IPS DF 6.9 (cell line): ENCODE measurements at regions not wholly inside any gene's neighbourhood (a gene's known extent, or its start where the extent isn't known, plus 50 kb on each side); places are given as distances from the start of the nearest gene placed in this dataset.
A peak's percentile ranks its signal among the peaks of the same experiment; 100 is the strongest.

ENCODE experiments used
- DNase-seq: peaks from one replicate; pipeline ENCODE4 v3.0.0-alpha.2; 2013; ENCODE audit warnings: low read depth, low spot score
- H3K27ac ChIP-seq: one replicate; pipeline ENCODE4 v1.5.1; 2013; ENCODE audit warnings: low read length, control low read depth
- H3K27me3 ChIP-seq: 2 replicates; pipeline ENCODE4 v1.6.1; 2013; ENCODE audit warnings: mild to moderate bottlenecking, low read length; ENCODE audit not compliant: control insufficient read depth, insufficient read depth
- H3K36me3 ChIP-seq: 2 replicates; pipeline ENCODE4 v1.6.1; 2013; ENCODE audit warnings: low read length; ENCODE audit not compliant: control insufficient read depth, insufficient read depth
- H3K4me1 ChIP-seq: 2 replicates; pipeline ENCODE4 v1.6.1; 2013; ENCODE audit warnings: low read length; ENCODE audit not compliant: control insufficient read depth, insufficient read depth
- H3K4me3 ChIP-seq: 2 replicates; pipeline ENCODE4 v1.5.1; 2013; ENCODE audit warnings: mild to moderate bottlenecking, low read length
- H3K9me3 ChIP-seq: 2 replicates; pipeline ENCODE4 v1.6.1; 2013; ENCODE audit warnings: low read length, inconsistent platforms; ENCODE audit not compliant: control insufficient read depth, insufficient read depth
- WGBS: extraction: QIAGEN DNeasy Blood & Tissue Kit; methylation state at CpG from one replicate; pipeline ENCODE4 v1.1.7; 2013; ENCODE audit warnings: mixed read lengths, missing lambda C conversion rate; ENCODE audit not compliant: insufficient read length, insufficient coverage; 5-methylcytosine and 5-hydroxymethylcytosine counted together

DNA sequence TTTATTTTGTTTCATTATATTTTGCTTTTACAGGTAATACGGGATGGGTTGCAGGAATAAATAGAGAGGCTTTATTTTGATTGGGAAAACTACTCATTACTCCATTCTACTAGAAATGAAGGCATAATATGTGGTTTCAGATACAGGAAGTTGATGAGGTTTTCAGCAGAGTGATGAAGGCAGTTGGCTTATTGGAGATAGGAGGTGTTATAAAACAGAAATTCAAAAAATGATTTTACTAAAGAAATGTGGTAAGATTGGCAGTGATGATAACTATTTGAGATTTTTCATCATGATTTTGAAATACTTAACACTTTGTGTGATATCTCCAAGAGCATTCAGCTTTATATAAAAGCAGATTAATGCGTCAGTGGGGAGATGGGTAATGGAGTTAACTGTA lies 1445.7 kb upstream of the CADM2 start:
- no CpG with 5 or more reads among the region's 2 CpGs for WGBS

DNA sequence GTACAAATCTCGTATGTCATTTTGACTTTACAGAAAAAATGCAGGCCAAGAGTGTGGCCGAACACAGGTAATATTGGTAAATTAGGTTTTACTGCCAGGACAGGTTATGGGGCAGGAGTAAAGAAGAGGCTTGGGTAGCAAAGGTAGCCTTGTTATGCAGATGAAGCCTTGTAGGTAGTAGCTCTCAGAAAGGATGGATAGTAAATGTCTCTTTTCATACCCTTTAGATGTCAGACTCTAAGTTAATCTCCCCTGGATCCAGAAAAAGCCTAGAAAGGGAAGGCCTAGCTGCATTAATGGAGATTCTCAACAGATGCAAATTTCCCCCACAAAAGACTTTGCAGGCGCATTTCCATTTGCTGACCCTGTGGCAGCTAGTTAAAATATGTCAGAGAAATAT lies 1445.1 kb upstream of the CADM2 start:
- H3K4me1 ChIP-seq: no peaks in the 10 kb centered on the region
- no peak overlapping the region for H3K27ac ChIP-seq

More for the DNA sequence above, 1445.7 kb upstream of the CADM2 start:
- no peaks in the 10 kb centered on the region for H3K4me1 ChIP-seq
- no peaks in the 10 kb centered on the region for H3K27me3 ChIP-seq
- H3K9me3 ChIP-seq: no peaks in the 10 kb centered on the region
- no peak for DNase-seq
- no peak overlapping the region for H3K4me3 ChIP-seq
- H3K36me3 ChIP-seq: no peaks in the 10 kb centered on the region
- H3K27ac ChIP-seq: no peak overlapping the region

DNA sequence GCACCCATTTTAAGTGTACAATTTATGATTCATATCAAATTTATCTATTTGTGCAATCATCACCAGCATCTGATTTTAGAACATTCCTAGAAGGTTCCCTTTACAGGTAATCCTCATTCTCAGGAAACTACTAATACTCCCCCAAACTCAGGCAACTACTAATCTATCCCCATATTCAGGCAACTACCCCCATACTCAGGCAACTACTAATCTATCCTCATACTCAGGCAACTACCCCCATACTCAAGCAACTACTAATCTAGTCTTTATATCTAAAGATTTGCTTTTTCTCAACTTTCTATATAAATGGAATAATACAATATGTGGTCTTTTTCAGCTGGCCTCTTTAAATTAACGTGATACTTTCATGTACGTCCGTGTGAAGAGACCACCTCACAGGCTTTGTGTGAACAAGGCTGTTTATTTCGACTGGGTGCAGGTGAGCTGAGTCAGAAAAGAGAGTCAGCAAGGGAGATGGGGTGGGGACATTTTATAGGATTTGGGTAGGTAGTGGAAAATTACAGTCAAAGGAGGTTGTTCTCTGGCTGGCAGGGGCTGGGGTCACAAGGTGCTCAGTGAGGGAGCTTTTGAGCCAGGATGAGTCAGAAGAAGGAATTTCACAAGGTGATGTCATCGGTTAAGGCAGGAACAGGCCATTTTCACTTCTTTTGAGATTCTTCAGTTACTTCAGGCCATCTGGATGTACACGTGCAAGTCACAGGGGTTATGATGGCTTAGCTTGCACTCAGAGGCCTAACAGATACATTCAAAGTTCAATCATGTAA lies 1444.5 kb upstream of the CADM2 start:
- H3K4me3 ChIP-seq: no peak overlapping the region
- no peaks in the 10 kb centered on the region for H3K9me3 ChIP-seq
- no peak overlapping the region for H3K27ac ChIP-seq
- peak; percentile 29 for DNase-seq
- H3K4me1 ChIP-seq: no peaks in the 10 kb centered on the region
- H3K27me3 ChIP-seq: no peaks in the 10 kb centered on the region
- no CpG with 5 or more reads among the region's 6 CpGs for WGBS
- no peaks in the 10 kb centered on the region for H3K36me3 ChIP-seq

More for the DNA sequence above, 1445.1 kb upstream of the CADM2 start:
- H3K4me3 ChIP-seq: no peak overlapping the region
- no peaks in the 10 kb centered on the region for H3K27me3 ChIP-seq
- no peaks in the 10 kb centered on the region for H3K36me3 ChIP-seq
- no peaks in the 10 kb centered on the region for H3K9me3 ChIP-seq
- WGBS: no CpG with 5 or more reads among the region's 3 CpGs
- no peak for DNase-seq

DNA sequence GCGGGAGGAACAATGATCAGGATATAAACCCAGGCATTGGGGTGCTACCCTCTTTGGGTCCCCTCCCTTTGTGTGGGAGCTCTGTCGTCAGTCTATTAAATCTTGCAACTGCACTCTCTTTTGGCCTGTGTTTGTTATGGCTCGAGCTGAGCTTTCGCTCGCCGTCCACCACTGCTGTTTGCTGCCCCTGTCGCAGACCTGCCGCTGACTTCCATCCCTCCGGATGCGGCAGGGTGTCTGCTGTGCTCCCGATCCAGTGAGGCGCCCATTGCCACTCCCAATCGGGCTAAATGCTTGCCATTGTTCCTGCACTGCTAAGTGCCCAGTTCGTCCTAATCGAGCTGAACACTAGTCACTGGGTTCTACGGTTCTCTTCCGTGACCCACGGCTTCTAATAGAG lies 1443.7 kb upstream of the CADM2 start:
- Histone ChIP-seq H3K4me1 (no peaks in the 10 kb centered on the region), H3K36me3 (no peaks in the 10 kb centered on the region), H3K27ac (no peak overlapping the region), H3K27me3 (no peaks in the 10 kb centered on the region), H3K4me3 (no peak overlapping the region), H3K9me3 (no peaks in the 10 kb centered on the region)
- no CpG with 5 or more reads among the region's 18 CpGs for WGBS
- no peak for DNase-seq

DNA sequence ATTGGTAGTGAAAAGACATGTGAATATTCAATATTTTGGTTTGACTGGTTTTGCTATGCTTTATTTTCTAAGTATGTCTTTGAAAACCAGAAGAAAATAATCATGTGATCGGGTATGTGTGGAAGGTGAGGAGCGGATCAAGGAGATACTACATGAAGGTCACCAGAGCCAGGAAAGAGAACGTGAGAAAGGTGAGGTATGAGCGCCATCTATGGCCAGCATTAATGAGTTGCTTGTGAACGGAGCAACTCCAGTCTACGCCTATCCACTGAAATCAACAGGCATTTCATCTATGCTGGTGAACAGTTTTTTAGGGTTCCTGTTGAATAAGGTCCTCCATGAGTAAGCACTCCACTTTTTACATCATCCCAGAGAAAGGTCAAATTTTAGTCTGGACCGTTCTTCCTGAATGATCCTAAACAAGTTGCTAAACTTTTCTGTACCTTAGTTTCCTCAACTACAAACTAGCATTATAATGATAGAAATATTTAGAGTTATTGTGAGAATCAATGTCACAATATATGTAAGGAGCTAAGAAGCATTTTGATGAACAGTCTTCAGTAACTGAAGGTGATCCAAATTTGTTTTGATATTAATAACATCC lies 1435.2 kb upstream of the CADM2 start:
- DNase-seq: peak; percentile 74
- Histone ChIP-seq H3K4me1 (no peaks in the 10 kb centered on the region), H3K36me3 (no peaks in the 10 kb centered on the region), H3K9me3 (no peaks in the 10 kb centered on the region), H3K4me3 (no peak overlapping the region), H3K27ac (no peak overlapping the region), H3K27me3 (no peaks in the 10 kb centered on the region)
- WGBS: no CpG with 5 or more reads among the region's 7 CpGs

DNA sequence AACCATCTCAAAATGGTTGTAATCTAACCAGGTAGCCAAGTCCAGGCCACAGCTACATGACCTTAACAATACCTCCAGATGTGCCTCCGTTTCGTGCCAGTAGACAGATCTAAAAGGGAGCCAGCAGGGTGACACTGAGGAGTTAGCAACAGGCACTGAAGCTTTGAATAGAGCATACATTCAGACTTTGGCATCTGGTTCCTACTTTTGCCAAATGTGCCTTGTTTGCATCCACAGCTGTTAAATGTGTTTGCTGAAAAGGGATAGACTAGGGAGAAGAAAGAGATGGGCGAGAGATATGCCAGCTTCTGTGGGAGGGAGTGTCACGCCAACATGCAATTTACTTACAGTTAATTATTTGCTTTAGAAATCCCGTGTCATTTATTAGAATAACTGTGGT lies 1433.9 kb upstream of the CADM2 start:
- Histone ChIP-seq H3K4me1 (no peaks in the 10 kb centered on the region), H3K36me3 (no peaks in the 10 kb centered on the region), H3K4me3 (no peak overlapping the region), H3K27me3 (no peaks in the 10 kb centered on the region), H3K27ac (no peak overlapping the region), H3K9me3 (no peaks in the 10 kb centered on the region)
- WGBS: no CpG with 5 or more reads among the region's 5 CpGs
- DNase-seq: no peak

DNA sequence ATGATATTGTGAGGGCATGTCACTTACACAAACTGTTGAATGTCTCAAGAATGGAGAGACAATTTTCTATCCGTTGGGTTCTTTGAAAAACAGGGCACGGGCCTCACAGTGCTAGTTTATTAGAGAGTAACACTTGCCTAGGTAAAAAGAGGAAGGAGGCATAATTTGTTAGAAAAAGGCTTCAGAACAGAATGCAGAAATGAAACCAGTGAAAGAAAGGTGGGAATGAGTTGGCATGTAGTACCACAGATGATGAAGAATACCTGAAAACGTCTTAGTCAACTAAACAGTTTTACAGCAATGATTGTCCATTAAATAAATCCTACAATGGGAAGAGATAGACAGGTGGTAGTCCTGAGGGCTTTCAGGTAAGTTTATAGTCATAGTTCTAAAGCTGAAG lies 1399.7 kb upstream of the CADM2 start:
- Histone ChIP-seq H3K27me3 (no peaks in the 10 kb centered on the region), H3K36me3 (no peaks in the 10 kb centered on the region), H3K27ac (no peak overlapping the region), H3K4me3 (no peak overlapping the region), H3K4me1 (no peaks in the 10 kb centered on the region), H3K9me3 (no peaks in the 10 kb centered on the region)
- no peak for DNase-seq
- no CpG with 5 or more reads among the region's 3 CpGs for WGBS

DNA sequence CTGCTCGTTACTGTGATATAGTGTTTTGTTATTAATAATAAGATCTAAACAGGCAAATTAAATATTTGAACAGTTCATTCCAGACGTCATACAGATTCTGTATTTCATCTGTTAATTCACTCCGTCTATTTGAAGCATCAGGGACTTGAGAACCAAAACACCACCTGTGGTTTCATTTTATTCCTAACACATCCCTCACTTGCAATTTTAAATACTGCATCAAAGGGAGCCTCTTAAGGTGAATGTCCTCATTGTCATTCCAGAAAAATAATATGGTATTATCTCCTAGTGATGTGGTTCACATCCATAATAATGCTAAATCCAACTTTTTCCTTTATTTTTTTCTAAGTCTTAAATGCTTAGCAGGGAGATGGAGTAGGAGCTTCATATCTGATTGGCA lies 1390.9 kb upstream of the CADM2 start:
- H3K36me3 ChIP-seq: no peaks in the 10 kb centered on the region
- no peaks in the 10 kb centered on the region for H3K9me3 ChIP-seq
- DNase-seq: no peak
- H3K27ac ChIP-seq: no peak overlapping the region
- H3K4me1 ChIP-seq: no peaks in the 10 kb centered on the region
- no CpG with 5 or more reads among the region's 3 CpGs for WGBS
- H3K4me3 ChIP-seq: no peak overlapping the region
- no peaks in the 10 kb centered on the region for H3K27me3 ChIP-seq

DNA sequence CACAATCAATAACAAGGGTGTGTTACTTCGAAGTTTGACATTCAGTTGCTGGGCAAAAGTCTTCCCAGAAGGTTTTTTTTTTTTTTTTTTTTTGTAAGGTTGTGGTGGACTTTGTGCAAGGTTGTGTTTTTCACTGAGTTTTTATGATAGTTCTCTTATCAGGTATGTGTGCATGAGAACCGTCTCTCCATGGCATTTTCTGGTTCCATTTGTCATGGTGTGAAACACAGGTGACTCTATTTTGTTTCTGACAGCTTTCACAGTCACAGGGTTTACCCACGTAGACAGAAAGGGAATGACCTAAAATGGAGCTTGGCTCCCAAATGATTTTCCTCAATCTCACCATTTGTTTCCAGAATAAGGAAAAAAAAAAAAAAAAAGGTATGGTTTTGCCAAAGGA lies 1377.2 kb upstream of the CADM2 start:
- no peaks in the 10 kb centered on the region for H3K36me3 ChIP-seq
- no peak for DNase-seq
- no CpG with 5 or more reads among the region's 3 CpGs for WGBS
- no peaks in the 10 kb centered on the region for H3K27me3 ChIP-seq
- no peaks in the 10 kb centered on the region for H3K4me1 ChIP-seq
- H3K4me3 ChIP-seq: no peak overlapping the region
- no peaks in the 10 kb centered on the region for H3K9me3 ChIP-seq
- no peak overlapping the region for H3K27ac ChIP-seq

DNA sequence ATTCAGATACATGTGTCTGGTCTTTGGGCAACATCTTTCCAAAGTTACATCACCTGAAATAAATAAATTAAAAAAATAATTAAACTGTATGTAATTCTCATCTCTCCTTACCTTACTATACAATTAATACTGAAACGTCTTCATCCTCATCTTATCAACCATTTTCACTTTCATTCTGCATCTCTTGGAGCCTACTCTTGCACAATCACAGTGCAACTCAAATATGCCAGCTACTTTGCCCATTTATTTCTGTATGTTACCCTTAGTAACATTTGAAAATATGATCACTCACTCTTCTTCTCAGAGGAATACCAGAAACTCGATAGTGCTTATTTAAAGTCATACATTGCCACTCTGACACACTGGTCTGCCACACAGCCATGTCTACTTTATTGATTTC lies 1357.1 kb upstream of the CADM2 start:
- no peaks in the 10 kb centered on the region for H3K27me3 ChIP-seq
- H3K4me1 ChIP-seq: no peaks in the 10 kb centered on the region
- DNase-seq: no peak
- no peak overlapping the region for H3K4me3 ChIP-seq
- 100% methylated on average over 1 of the region's 2 CpGs for WGBS
- no peak overlapping the region for H3K27ac ChIP-seq
- H3K36me3 ChIP-seq: no peaks in the 10 kb centered on the region
- H3K9me3 ChIP-seq: no peaks in the 10 kb centered on the region

DNA sequence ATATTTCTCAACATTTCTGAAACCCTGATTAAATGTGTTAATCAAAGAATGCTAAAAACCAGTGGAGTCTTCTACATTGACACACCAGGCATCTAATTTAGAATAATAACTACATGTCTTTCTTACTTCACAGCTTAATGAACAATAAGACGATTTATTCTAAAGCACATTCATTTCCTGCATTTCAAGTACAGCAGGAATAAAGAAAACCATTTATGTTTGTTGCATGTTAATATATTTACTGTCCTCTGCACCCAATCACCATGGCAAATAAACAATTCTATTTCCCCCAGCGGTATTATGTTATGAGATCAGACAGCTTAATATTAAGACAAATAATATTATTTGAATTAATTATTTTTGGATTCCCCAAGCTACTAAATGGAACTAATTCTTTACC lies 1336.3 kb upstream of the CADM2 start:
- Histone ChIP-seq H3K36me3 (no peaks in the 10 kb centered on the region), H3K4me3 (no peak overlapping the region), H3K4me1 (no peaks in the 10 kb centered on the region), H3K9me3 (no peaks in the 10 kb centered on the region), H3K27me3 (no peaks in the 10 kb centered on the region), H3K27ac (no peak overlapping the region)
- DNase-seq: no peak
- no CpG with 5 or more reads among the region's 2 CpGs for WGBS
